GM12878 (cell line): ENCODE measurements at regions not wholly inside any gene's neighbourhood (a gene's known extent, or its start where the extent isn't known, plus 50 kb on each side); places are given as distances from the start of the nearest gene placed in this dataset.
"Not testable (repeated sequence)": the region's sequence is repeated elsewhere in the genome, so short reads cannot be mapped to it uniquely, and the experiment has no call there.

Source experiments
- ATAC-seq: fragments of 200-7000 bp; cut with Tn5 transposase; 3 replicates; pipeline ENCODE4 v1.9.1; 2020; ENCODE audit warnings: mild to moderate bottlenecking, moderate library complexity
- BruUV-seq: library from RNA; stranded (reverse); fragments of 400-500 nt; replicated peaks from 2 replicates; lab custom pipeline; 2021; lab: Mats Ljungman, UMichigan
- CTCF ChIA-PET: fragments of 300-600 bp; sonication (Branson Sonifier 250); formaldehyde crosslinking; extraction: SDS; loops from one replicate; lab custom pipeline; 2021; ENCODE audit warnings: inconsistent platforms; lab: Yijun Ruan, JAX
- POLR2A ChIA-PET: fragments of 350-600 bp; formaldehyde crosslinking; extraction: SDS; loops from one replicate; lab custom pipeline; 2021; ENCODE audit warnings: inconsistent platforms; lab: Charles Lee
- RAD21 ChIA-PET: fragments of 300-600 bp; sonication (Branson Sonifier 250); formaldehyde crosslinking; loops from one replicate; lab custom pipeline; 2023; ENCODE audit warnings: antibody characterized with exemption; ENCODE audit not compliant: unreplicated experiment; lab: Charles Lee
- SMC1A ChIA-PET: fragments of 300-600 bp; sonication (Branson Sonifier 250); formaldehyde crosslinking; loops from one replicate; lab custom pipeline; 2023; ENCODE audit not compliant: unreplicated experiment, uncharacterized antibody; lab: Charles Lee
- DNase-seq: peaks from one replicate; pipeline ENCODE4 v3.0.0-alpha.2; 2011; ENCODE audit warnings: low read depth, low spot score
- FAIRE-seq: peaks from 3 replicates; lab custom pipeline; 2011; peaks lifted over from hg19 to GRCh38; lab: Jason Lieb, UNC
- H2AFZ ChIP-seq: 2 replicates; pipeline ENCODE4 v1.6.0; 2011; ENCODE audit warnings: low read depth, low read length, control low read depth; ENCODE audit not compliant: control insufficient read depth
- H3K27ac ChIP-seq: 2 replicates; pipeline ENCODE4 v1.5.1; 2011; ENCODE audit warnings: control low read depth; ENCODE audit not compliant: control insufficient read depth, insufficient read depth
- H3K27me3 ChIP-seq, 2 experiments: replicated peaks in 1 of 2; 2 replicates each; pipeline versions ENCODE4 v1.6.0 to v1.6.1; 2011; ENCODE audit warnings: low read length in 1 of 2; ENCODE audit not compliant: control insufficient read depth in 2 of 2, insufficient read depth in 2 of 2
- H3K36me3 ChIP-seq, 2 experiments: 2 replicates each; pipeline ENCODE4 v1.5.1; 2011; ENCODE audit warnings: low read length in 1 of 2; ENCODE audit not compliant: control insufficient read depth in 2 of 2, insufficient read depth in 2 of 2
- H3K4me1 ChIP-seq: 2 replicates; pipeline ENCODE4 v1.6.1; 2011; ENCODE audit warnings: mild to moderate bottlenecking, low read length, moderate library complexity, mixed read lengths; ENCODE audit not compliant: control insufficient read depth, insufficient read depth
- H3K4me2 ChIP-seq: 2 replicates; pipeline ENCODE4 v1.6.0; 2011; ENCODE audit warnings: control low read depth; ENCODE audit not compliant: control insufficient read depth, insufficient read depth
- H3K4me3 ChIP-seq: fragments of 200-600 bp; sonication (generic); 2 replicates; pipeline ENCODE4 v1.5.1; 2016
- H3K79me2 ChIP-seq: 2 replicates; pipeline ENCODE4 v1.6.0; 2011; ENCODE audit warnings: low read length; ENCODE audit not compliant: control insufficient read depth, insufficient read depth
- H3K9ac ChIP-seq: 2 replicates; pipeline ENCODE4 v1.8.0; 2011; ENCODE audit warnings: low read length, control low read depth, mixed read lengths; ENCODE audit not compliant: control insufficient read depth, insufficient read depth
- H3K9me3 ChIP-seq: replicated peaks from 3 replicates; pipeline ENCODE4 v1.5.1; 2011; ENCODE audit warnings: mild to moderate bottlenecking, low read length; ENCODE audit not compliant: control insufficient read depth, insufficient read depth
- H4K20me1 ChIP-seq: 2 replicates; pipeline ENCODE4 v1.6.0; 2011; ENCODE audit not compliant: control insufficient read depth, insufficient read depth
- WGBS: methylation state at CpG from one replicate; pipeline ENCODE4 v1.1.6; 2016; ENCODE audit warnings: low lambda C conversion rate; ENCODE audit not compliant: insufficient replicate concordance, insufficient coverage; ENCODE audit errors: missing lambda C conversion rate; 5-methylcytosine and 5-hydroxymethylcytosine counted together
- in situ Hi-C: fragments of 300-500 bp; cut with MboI; formaldehyde crosslinking; loops from 9 replicates; pipeline ENCODE4 v1.14.3; 2018; ENCODE audit warnings: mixed read lengths
- intact Hi-C: fragments of 100-400 bp; cut with micrococcal nuclease; formaldehyde crosslinking; loops from one replicate; pipeline ENCODE4 v1.14.2; 2022; ENCODE audit not compliant: unreplicated experiment

GRCh38 chr15:44856284-44856683 lies 100.2 kb upstream of the TERB2 start:
- H3K36me3 ChIP-seq, POLR2A ChIA-PET, BruUV-seq, H3K9ac ChIP-seq, RAD21 ChIA-PET, ATAC-seq, H3K27me3 ChIP-seq, FAIRE-seq, H3K9me3 ChIP-seq, CTCF ChIA-PET, H3K4me3 ChIP-seq, H3K79me2 ChIP-seq, SMC1A ChIA-PET, intact Hi-C loops, H2AFZ ChIP-seq, H3K27ac ChIP-seq, H3K4me2 ChIP-seq, H3K4me1 ChIP-seq, H4K20me1 ChIP-seq, DNase-seq: not testable (repeated sequence)
- in situ Hi-C loops: loop anchor here (10.0 kb wide), 1 partner anchor 169 kb away; the partner anchor contains the start of gene SORD
- WGBS: 100% methylated on average over 1 of the region's 3 CpGs

- H3K4me1 ChIP-seq, H3K27ac ChIP-seq, BruUV-seq, H3K4me3 ChIP-seq, RAD21 ChIA-PET, intact Hi-C loops, H3K27me3 ChIP-seq, H3K79me2 ChIP-seq, FAIRE-seq, H3K9ac ChIP-seq, SMC1A ChIA-PET, ATAC-seq, CTCF ChIA-PET, H4K20me1 ChIP-seq, POLR2A ChIA-PET, H3K4me2 ChIP-seq, H3K9me3 ChIP-seq, DNase-seq, H2AFZ ChIP-seq, H3K36me3 ChIP-seq: not testable (repeated sequence)
- WGBS: 100% methylated on average over 1 of the region's 3 CpGs
- in situ Hi-C loops: loop anchor here (10.0 kb wide), 1 partner anchor 168 kb away; the partner anchor contains the start of gene SORD
These were observed 99.2 kb upstream of the TERB2 start for GRCh38 chr15:44857164-44857710.

DNA sequence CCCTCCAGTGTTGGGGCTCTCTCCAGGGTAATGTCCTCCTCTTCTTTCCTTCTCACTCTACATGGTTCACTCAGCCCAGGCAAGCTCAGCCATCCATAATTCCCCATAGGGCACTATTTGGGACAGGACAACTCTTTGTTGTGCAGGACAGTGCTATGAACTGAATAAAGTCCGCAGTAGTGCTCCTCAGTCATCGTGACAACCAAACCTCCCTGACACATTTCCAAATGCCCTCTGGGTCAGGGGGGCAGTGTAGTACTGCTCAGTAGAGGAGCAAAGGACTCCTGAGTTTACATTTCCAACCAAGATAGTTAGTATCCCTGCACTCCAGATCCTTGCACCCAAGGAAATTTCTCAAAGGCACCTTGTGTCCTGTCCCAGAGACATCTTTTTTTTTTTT lies 97.4 kb upstream of the TERB2 start:
- intact Hi-C loops, CTCF ChIA-PET, H3K27ac ChIP-seq, FAIRE-seq, H3K36me3 ChIP-seq, H3K9ac ChIP-seq, BruUV-seq, H2AFZ ChIP-seq, H3K27me3 ChIP-seq, H3K79me2 ChIP-seq, H4K20me1 ChIP-seq, DNase-seq, H3K9me3 ChIP-seq, H3K4me3 ChIP-seq, H3K4me1 ChIP-seq, H3K4me2 ChIP-seq, ATAC-seq: not testable (repeated sequence)
- SMC1A ChIA-PET: interaction anchor here (1.1 kb wide), 1 partner anchor 259 kb away, joined by 3 read pairs; no protein-coding TSS in a partner anchor
- WGBS: 100% methylated on average over 2 of the region's 2 CpGs
- in situ Hi-C loops: loop anchor here (10.0 kb wide), 1 partner anchor 166 kb away; the partner anchor contains the start of gene SORD
- RAD21 ChIA-PET: interaction anchor here (0.7 kb wide), 1 partner anchor 202 kb away, joined by 4 read pairs; no protein-coding TSS in a partner anchor
- POLR2A ChIA-PET: interaction anchor here (0.6 kb wide), 1 partner anchor 1061 kb away, joined by 4 read pairs; no protein-coding TSS in a partner anchor

- CTCF ChIA-PET, intact Hi-C loops, H3K36me3 ChIP-seq, POLR2A ChIA-PET, FAIRE-seq, H3K4me3 ChIP-seq, H3K79me2 ChIP-seq, H4K20me1 ChIP-seq, ATAC-seq, H3K27ac ChIP-seq, H3K9me3 ChIP-seq, RAD21 ChIA-PET, DNase-seq, H3K4me1 ChIP-seq, H3K4me2 ChIP-seq, H2AFZ ChIP-seq, H3K27me3 ChIP-seq, BruUV-seq, H3K9ac ChIP-seq: not testable (repeated sequence)
- WGBS: 82% methylated on average over 2 of the region's 2 CpGs
- in situ Hi-C loops: loop anchor here (5.0 kb wide), 1 partner anchor 62 kb away; no protein-coding TSS in a partner anchor
- SMC1A ChIA-PET: interaction anchor here (1.1 kb wide), 1 partner anchor 258 kb away, joined by 3 read pairs; no protein-coding TSS in a partner anchor
These were observed 96.3 kb upstream of the TERB2 start for GRCh38 chr15:44860168-44860567.
